GM13976 (cell line): ENCODE measurements at regions not wholly inside any gene's neighbourhood (a gene's known extent, or its start where the extent isn't known, plus 50 kb on each side); places are given as distances from the start of the nearest gene placed in this dataset.

Experiments used
- DNase-seq: peaks from one replicate; pipeline ENCODE4 v3.0.0; 2012; ENCODE audit warnings: low spot score
- in situ Hi-C: fragments of 300-500 bp; cut with MboI; formaldehyde crosslinking; loops from one replicate; pipeline ENCODE4 v1.12.0; 2022; ENCODE audit warnings: low sequenced_read_pairs, mixed read lengths, inconsistent platforms; ENCODE audit not compliant: unreplicated experiment
- TF ChIP-seq, protein P1 (sequence below): IDR thresholded peaks from 2 replicates; pipeline ENCODE4 v1.5.1; 2012; ENCODE audit warnings: borderline replicate concordance, mild to moderate bottlenecking; ENCODE audit not compliant: insufficient read depth; ENCODE audit errors: extremely low read depth, missing control alignments, control extremely low read depth

GRCh38 chr2:5794012-5794411 lies 101.8 kb downstream of the SOX11 start:
- DNase-seq: no peak
- TF ChIP-seq, protein P1, sequence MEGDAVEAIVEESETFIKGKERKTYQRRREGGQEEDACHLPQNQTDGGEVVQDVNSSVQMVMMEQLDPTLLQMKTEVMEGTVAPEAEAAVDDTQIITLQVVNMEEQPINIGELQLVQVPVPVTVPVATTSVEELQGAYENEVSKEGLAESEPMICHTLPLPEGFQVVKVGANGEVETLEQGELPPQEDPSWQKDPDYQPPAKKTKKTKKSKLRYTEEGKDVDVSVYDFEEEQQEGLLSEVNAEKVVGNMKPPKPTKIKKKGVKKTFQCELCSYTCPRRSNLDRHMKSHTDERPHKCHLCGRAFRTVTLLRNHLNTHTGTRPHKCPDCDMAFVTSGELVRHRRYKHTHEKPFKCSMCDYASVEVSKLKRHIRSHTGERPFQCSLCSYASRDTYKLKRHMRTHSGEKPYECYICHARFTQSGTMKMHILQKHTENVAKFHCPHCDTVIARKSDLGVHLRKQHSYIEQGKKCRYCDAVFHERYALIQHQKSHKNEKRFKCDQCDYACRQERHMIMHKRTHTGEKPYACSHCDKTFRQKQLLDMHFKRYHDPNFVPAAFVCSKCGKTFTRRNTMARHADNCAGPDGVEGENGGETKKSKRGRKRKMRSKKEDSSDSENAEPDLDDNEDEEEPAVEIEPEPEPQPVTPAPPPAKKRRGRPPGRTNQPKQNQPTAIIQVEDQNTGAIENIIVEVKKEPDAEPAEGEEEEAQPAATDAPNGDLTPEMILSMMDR: no peak
- in situ Hi-C loops: no loop called here

DNA sequence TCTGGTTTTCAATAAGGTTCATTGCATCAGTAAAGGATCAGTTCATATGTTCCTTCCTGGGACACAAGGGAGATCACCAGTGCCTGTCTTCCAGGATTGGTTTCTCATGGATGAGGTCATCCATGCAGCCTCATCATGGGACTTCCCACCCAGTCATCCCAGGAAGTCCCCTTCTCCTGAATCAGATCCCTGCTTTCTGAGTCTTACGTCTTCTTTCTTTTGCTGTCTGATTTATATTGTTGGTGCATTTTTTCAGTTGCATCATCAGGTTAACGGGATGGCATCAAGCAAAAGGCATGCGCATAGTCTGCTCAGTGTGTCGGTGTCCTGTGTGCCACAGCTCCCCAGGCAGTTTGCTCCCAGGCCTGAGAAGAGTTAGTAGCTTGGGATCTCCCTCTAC lies 105.9 kb downstream of the SOX11 start:
- in situ Hi-C loops: no loop called here
- TF ChIP-seq, protein P1: no peak
- DNase-seq: no peak

DNA sequence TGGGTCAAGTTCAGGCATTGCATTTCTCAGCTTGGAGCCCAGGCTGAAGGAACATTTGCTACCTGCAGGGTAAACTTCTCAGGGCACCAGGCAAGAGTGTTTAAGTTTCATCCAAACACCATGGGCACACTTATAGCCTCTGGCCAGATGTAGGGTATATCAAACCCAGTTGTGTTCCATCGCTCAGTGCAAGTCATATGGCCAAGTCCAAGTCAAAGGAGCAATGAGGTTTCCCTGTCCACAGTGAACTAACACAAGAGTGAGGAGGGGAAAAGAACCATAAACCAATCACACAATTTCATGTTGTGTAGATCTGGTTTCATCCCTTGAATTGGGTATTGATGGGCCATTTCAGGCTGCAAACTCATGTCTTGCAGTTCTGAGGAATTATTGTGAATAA lies 107.2 kb downstream of the SOX11 start:
- TF ChIP-seq, protein P1: no peak
- DNase-seq: no peak
- in situ Hi-C loops: no loop called here

GRCh38 chr2:5803547-5803946 lies 111.4 kb downstream of the SOX11 start:
- no peak for DNase-seq
- TF ChIP-seq, protein P1: no peak
- in situ Hi-C loops: no loop called here

DNA sequence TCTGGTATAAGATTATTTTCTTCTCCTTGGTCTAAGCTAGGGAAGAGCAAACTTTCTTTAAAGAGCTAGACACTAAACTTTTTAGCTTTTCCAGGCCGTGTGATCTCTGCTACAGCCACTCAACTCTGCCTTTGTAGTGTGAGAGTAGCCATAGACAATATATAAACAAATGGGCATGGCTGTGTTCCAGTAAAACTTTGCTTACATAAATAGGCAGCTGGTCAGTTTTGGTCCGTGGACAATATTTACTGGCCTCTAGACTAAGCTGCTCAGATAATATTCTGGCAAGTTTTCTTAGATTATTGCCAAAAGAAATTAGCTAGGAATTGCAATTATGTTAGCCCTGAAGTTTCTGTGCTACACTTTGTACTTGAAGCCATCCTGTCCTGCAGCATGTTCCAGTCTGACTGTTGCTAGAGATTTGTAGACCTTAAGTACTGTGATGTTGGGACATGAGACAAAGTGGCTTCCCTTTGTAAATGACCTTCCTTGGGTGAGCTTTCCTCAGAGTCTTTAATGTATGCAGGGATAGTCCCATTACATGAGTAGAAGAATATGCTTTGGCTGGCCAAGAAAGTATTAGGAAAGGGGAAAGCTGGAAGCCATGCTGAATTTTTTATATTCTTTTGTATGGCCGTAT lies 126.9 kb downstream of the SOX11 start:
- in situ Hi-C loops: no loop called here

GRCh38 chr2:5824126-5824525 lies 131.9 kb downstream of the SOX11 start:
- in situ Hi-C loops: no loop called here
- TF ChIP-seq, protein P1: no peak
- DNase-seq: no peak

More for the DNA sequence above, 126.9 kb downstream of the SOX11 start:
- no peak for DNase-seq
- TF ChIP-seq, protein P1: no peak
